ENCODE measurements at regions not wholly inside any gene's neighbourhood (a gene's known extent, or its start where the extent isn't known, plus 50 kb on each side); places are given as distances from the start of the nearest gene placed in this dataset.
"Not testable (repeated sequence)": the region's sequence is repeated elsewhere in the genome, so short reads cannot be mapped to it uniquely, and the experiment has no call there.

DNA sequence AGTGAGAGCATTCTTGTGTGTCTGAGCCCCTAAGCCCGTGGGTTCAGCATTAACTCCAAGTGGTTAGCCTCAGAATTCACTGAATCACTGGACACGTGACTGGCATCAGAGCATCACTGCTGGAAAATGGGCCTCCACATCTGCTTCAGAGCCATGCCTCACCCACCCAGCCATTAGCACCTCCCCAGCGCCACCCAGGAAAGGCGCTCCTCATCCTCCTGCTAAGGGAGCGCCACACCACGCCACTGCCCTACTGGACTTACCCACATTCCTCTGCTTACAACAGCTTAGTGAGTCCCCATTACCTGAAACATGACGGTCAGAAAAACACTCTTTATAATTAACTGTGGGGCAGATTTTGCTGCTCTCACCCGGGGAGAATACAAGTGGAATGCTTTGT lies 442.6 kb upstream of the MYT1L start:
- H3K27ac ChIP-seq (ENCODE audit: low read depth, low read length) = no peak overlapping the region

DNA sequence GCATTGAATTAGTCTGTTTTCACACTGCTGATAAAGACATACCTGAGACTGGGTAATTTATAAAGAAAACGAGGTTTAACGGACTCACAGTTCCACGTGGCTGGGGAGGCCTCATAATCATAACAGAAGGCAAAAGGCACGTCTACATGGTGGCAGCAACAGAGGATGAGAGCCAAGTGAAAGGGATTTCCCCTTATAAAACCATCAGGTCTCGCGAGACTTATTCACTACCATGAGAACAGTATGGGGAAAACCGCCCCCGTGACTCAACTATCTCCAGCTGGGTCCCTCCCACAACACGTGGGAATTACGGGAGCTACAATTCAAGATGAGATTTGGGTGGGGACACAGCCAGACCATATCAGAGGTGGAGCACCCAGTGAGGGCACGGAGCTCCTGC lies 442.0 kb upstream of the MYT1L start:
- not testable (repeated sequence) for H3K4me1 ChIP-seq (ENCODE audit: insufficient read depth, low read length); H3K36me3 ChIP-seq (ENCODE audit: insufficient read depth, low read length); H3K4me3 ChIP-seq (ENCODE audit: insufficient read depth, low read length); H4K20me1 ChIP-seq (ENCODE audit: insufficient read depth, low read length); H3K9me3 ChIP-seq (ENCODE audit: low read depth, low read length); DNase-seq (ENCODE audit: insufficient read length, low spot score, missing footprints); H3K79me2 ChIP-seq (ENCODE audit: insufficient read depth, low read length); H3K27ac ChIP-seq (ENCODE audit: low read depth, low read length); H3K4me2 ChIP-seq (ENCODE audit: insufficient read depth, low read length); H3K27me3 ChIP-seq (ENCODE audit: insufficient read depth, low read length); H2AFZ ChIP-seq (ENCODE audit: low read length)

More for the DNA sequence above, 442.6 kb upstream of the MYT1L start:
- no peaks in the 10 kb centered on the region for H3K79me2 ChIP-seq (ENCODE audit: insufficient read depth, low read length)
- TF ChIP-seq, protein P1, sequence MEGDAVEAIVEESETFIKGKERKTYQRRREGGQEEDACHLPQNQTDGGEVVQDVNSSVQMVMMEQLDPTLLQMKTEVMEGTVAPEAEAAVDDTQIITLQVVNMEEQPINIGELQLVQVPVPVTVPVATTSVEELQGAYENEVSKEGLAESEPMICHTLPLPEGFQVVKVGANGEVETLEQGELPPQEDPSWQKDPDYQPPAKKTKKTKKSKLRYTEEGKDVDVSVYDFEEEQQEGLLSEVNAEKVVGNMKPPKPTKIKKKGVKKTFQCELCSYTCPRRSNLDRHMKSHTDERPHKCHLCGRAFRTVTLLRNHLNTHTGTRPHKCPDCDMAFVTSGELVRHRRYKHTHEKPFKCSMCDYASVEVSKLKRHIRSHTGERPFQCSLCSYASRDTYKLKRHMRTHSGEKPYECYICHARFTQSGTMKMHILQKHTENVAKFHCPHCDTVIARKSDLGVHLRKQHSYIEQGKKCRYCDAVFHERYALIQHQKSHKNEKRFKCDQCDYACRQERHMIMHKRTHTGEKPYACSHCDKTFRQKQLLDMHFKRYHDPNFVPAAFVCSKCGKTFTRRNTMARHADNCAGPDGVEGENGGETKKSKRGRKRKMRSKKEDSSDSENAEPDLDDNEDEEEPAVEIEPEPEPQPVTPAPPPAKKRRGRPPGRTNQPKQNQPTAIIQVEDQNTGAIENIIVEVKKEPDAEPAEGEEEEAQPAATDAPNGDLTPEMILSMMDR (IDR thresholded peaks at IDR 0.05; ENCODE audit: extremely low read depth, low read depth, low read length) = no peak
- H3K36me3 ChIP-seq (ENCODE audit: insufficient read depth, low read length) = no peaks in the 10 kb centered on the region
- no peak overlapping the region for H2AFZ ChIP-seq (ENCODE audit: low read length)
- H4K20me1 ChIP-seq (ENCODE audit: insufficient read depth, low read length) = no peaks in the 10 kb centered on the region
- H3K27me3 ChIP-seq (ENCODE audit: insufficient read depth, low read length) = no peaks in the 10 kb centered on the region
- no peaks in the 10 kb centered on the region for H3K4me1 ChIP-seq (ENCODE audit: insufficient read depth, low read length)
- no peak for DNase-seq (ENCODE audit: insufficient read length, low spot score, missing footprints)
- no peak overlapping the region for H3K4me3 ChIP-seq (ENCODE audit: insufficient read depth, low read length)
- no peak overlapping the region for H3K4me2 ChIP-seq (ENCODE audit: insufficient read depth, low read length)
- H3K9me3 ChIP-seq (ENCODE audit: low read depth, low read length) = peaks cover 3% of the 10 kb centered on the region

DNA sequence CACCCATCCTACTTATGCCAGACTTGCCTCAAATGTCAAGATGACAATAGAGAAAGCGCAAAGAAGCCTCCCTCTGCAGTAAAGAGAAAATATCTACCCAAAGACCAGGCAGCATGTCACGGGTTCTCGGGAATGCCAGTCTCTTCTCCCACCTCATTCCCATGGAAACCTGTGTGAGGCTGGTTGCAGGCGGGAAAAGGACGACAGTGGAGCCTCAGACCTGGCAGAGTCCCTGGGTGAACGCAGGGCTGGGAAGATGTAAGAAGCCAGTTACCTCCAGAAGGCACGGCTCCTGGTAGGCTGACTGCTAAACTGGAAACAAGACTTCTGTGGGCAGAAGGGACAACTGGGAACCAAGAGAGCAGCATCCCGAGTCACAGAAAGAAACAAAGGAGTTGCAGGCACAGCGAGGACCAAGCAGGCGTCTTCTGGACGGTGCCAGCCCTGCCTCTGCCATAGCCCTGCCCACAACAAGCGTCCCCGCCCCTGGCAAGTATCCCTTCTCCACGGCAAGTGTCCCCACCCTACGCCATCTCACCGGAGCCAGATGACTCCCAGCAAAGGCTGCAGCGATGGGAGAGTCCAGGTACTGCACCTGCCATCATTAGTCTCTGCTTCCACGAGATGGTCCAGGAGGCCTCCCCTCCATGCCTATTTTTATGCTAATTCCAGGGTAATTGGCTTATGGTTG lies 440.8 kb upstream of the MYT1L start:
- Histone ChIP-seq H3K4me2 (ENCODE audit: insufficient read depth, low read length) (no peak overlapping the region), H3K9me3 (ENCODE audit: low read depth, low read length) (peaks cover 3% of the 10 kb centered on the region), H3K36me3 (ENCODE audit: insufficient read depth, low read length) (no peaks in the 10 kb centered on the region), H2AFZ (ENCODE audit: low read length) (no peak overlapping the region), H4K20me1 (ENCODE audit: insufficient read depth, low read length) (no peaks in the 10 kb centered on the region), H3K79me2 (ENCODE audit: insufficient read depth, low read length) (no peaks in the 10 kb centered on the region), H3K4me1 (ENCODE audit: insufficient read depth, low read length) (no peaks in the 10 kb centered on the region), H3K27me3 (ENCODE audit: insufficient read depth, low read length) (no peaks in the 10 kb centered on the region), H3K27ac (ENCODE audit: low read depth, low read length) (no peak overlapping the region), H3K4me3 (ENCODE audit: insufficient read depth, low read length) (no peak overlapping the region)
- no peak for DNase-seq (ENCODE audit: insufficient read length, low spot score, missing footprints)
- TF ChIP-seq, protein P1 (IDR thresholded peaks at IDR 0.05; ENCODE audit: extremely low read depth, low read depth, low read length) = no peak

DNA sequence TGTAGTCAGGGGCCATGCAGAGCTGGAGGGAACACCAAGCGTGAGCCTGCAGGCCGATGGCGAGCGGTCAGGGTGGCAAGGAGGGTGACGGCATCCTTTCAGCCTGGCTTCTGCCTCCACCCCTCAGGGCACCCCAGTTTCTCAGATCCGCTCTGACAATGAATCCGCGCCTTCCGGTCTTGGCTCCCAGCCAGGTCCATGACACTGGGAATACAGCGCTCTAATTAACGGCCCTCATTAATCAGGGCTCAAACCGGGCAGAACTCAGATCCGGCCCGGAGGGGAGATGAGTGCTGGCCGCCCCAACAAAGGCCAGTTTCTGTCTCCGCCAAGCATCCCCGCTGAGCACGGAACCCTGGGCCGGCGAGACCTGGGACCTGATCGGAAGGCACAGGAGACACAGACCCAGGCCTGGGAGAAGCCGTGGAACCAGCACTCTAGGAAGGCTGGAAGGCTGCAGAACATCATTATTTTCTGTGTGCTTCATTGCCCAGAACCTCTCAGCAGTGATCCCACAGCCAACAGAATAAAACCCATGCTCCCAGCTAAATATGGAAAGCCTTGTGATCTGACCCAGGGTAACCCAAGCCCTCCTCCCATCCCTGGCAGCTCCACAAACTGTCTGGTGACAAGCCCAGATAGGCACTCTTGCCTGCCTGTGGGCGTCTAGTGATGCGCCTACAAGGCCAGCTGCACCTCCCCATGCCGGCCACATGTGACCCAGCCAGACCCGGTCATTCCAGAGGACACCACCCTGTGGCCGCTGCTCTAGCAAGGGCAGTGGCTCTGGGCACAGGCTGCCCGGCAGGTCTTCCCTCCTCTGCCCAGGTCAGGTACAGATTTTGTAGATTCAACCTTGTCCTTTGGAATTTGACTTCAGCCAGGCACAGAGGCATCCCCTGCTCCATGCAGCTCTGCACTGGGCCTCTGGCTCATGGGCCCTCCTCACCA lies 438.7 kb upstream of the MYT1L start:
- Histone ChIP-seq H3K9me3 (ENCODE audit: low read depth, low read length) (no peaks in the 10 kb centered on the region), H3K27ac (ENCODE audit: low read depth, low read length) (no peak overlapping the region), H3K36me3 (ENCODE audit: insufficient read depth, low read length) (no peaks in the 10 kb centered on the region), H3K4me2 (ENCODE audit: insufficient read depth, low read length) (no peak overlapping the region), H3K4me1 (ENCODE audit: insufficient read depth, low read length) (no peaks in the 10 kb centered on the region), H3K79me2 (ENCODE audit: insufficient read depth, low read length) (no peaks in the 10 kb centered on the region), H2AFZ (ENCODE audit: low read length) (no peak overlapping the region), H3K4me3 (ENCODE audit: insufficient read depth, low read length) (no peak overlapping the region), H3K27me3 (ENCODE audit: insufficient read depth, low read length) (no peaks in the 10 kb centered on the region), H4K20me1 (ENCODE audit: insufficient read depth, low read length) (no peaks in the 10 kb centered on the region)
- no peak for DNase-seq (ENCODE audit: insufficient read length, low spot score, missing footprints)
- TF ChIP-seq, protein P1 (IDR thresholded peaks at IDR 0.05; ENCODE audit: extremely low read depth, low read depth, low read length) = no peak

Data from osteoblast (primary cell).